KMS-11 (cell line): ENCODE measurements at regions not wholly inside any gene's neighbourhood (a gene's known extent, or its start where the extent isn't known, plus 50 kb on each side); places are given as distances from the start of the nearest gene placed in this dataset.

Experiments
- H2AFZ ChIP-seq: fragments of 200-600 bp; sonication (generic); 2 replicates; pipeline ENCODE4 v1.6.1; 2016; ENCODE audit warnings: antibody characterized with exemption, mixed run types, low read depth
- H3K27ac ChIP-seq: fragments of 200-600 bp; sonication (generic); 2 replicates; pipeline ENCODE4 v1.6.1; 2016; ENCODE audit warnings: mild to moderate bottlenecking, mixed run types
- H3K27me3 ChIP-seq: fragments of 200-600 bp; sonication (generic); 2 replicates; pipeline ENCODE4 v1.6.1; 2017; ENCODE audit warnings: mild to moderate bottlenecking, low read depth, mixed run types, moderate library complexity; ENCODE audit not compliant: insufficient read depth
- H3K36me3 ChIP-seq: fragments of 200-600 bp; sonication (generic); 2 replicates; pipeline ENCODE4 v1.6.1; 2017; ENCODE audit warnings: mild to moderate bottlenecking, mixed run types; ENCODE audit not compliant: insufficient read depth
- H3K4me1 ChIP-seq: fragments of 200-600 bp; sonication (generic); 2 replicates; pipeline ENCODE4 v1.6.1; 2016; ENCODE audit warnings: mild to moderate bottlenecking, low read depth, mixed run types; ENCODE audit not compliant: poor library complexity, severe bottlenecking
- H3K4me2 ChIP-seq: fragments of 200-600 bp; sonication (generic); 2 replicates; pipeline ENCODE4 v1.7.0; 2016; ENCODE audit warnings: mild to moderate bottlenecking, mixed run types
- H3K4me3 ChIP-seq: fragments of 200-600 bp; sonication (generic); IDR thresholded peaks from 2 replicates; pipeline ENCODE4 v1.6.1; 2017; ENCODE audit warnings: low read depth, low read length, mixed read lengths; ENCODE audit not compliant: insufficient read depth
- H3K79me2 ChIP-seq: fragments of 200-600 bp; sonication (generic); 2 replicates; pipeline ENCODE4 v1.6.1; 2016; ENCODE audit warnings: low read depth, mixed run types; ENCODE audit not compliant: insufficient read depth
- H3K9ac ChIP-seq: fragments of 200-600 bp; sonication (generic); 2 replicates; pipeline ENCODE4 v1.6.1; 2016; ENCODE audit warnings: mild to moderate bottlenecking, mixed run types
- H4K20me1 ChIP-seq: fragments of 200-600 bp; sonication (generic); 2 replicates; pipeline ENCODE4 v1.6.1; 2016; ENCODE audit warnings: mild to moderate bottlenecking, mixed run types; ENCODE audit not compliant: insufficient read depth
- TF ChIP-seq, protein P1 (sequence below): fragments of 200-600 bp; sonication (generic); conservative IDR thresholded peaks from 2 replicates; pipeline ENCODE4 v1.6.1; 2017; ENCODE audit warnings: low read depth, mild to moderate bottlenecking, antibody characterized with exemption, low read length, moderate library complexity, mixed read lengths

GRCh38 chr12:3416159-3416558, 74.8 kb upstream of the PRMT8 start:
- no peaks in the 10 kb centered on the region for H3K36me3 ChIP-seq
- H3K27ac ChIP-seq, result no peak overlapping the region
- H3K4me3 ChIP-seq, result no peak overlapping the region
- no peak overlapping the region for H2AFZ ChIP-seq
- no peak overlapping the region for H3K4me2 ChIP-seq
- no peaks in the 10 kb centered on the region for H3K4me1 ChIP-seq
- no peaks in the 10 kb centered on the region for H3K27me3 ChIP-seq
- no peak overlapping the region for H3K9ac ChIP-seq
- H3K79me2 ChIP-seq, result no peaks in the 10 kb centered on the region
- H4K20me1 ChIP-seq, result no peaks in the 10 kb centered on the region
- TF ChIP-seq, protein P1, sequence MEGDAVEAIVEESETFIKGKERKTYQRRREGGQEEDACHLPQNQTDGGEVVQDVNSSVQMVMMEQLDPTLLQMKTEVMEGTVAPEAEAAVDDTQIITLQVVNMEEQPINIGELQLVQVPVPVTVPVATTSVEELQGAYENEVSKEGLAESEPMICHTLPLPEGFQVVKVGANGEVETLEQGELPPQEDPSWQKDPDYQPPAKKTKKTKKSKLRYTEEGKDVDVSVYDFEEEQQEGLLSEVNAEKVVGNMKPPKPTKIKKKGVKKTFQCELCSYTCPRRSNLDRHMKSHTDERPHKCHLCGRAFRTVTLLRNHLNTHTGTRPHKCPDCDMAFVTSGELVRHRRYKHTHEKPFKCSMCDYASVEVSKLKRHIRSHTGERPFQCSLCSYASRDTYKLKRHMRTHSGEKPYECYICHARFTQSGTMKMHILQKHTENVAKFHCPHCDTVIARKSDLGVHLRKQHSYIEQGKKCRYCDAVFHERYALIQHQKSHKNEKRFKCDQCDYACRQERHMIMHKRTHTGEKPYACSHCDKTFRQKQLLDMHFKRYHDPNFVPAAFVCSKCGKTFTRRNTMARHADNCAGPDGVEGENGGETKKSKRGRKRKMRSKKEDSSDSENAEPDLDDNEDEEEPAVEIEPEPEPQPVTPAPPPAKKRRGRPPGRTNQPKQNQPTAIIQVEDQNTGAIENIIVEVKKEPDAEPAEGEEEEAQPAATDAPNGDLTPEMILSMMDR, result no peak

DNA sequence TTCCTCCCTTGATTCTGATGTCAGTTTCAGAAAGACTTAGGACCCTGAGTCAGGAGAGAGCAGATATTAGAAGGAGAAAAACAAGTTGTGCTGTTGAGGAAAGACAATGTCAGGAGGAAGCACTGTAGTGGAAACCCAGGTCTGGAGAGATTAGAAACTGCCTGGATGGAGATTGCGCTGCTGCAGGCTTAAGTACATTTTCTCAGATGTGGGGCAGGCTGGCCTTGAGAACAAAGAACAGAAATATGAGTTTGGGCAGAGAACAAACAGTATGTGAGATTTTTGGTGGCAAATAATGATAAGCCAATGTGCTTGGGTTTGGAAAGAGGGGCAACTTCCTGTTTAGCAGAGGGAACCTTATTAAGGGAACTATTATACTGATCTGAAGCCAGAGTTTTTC, 74.3 kb upstream of the PRMT8 start:
- H4K20me1 ChIP-seq, result no peaks in the 10 kb centered on the region
- H3K36me3 ChIP-seq, result no peaks in the 10 kb centered on the region
- no peak overlapping the region for H3K4me2 ChIP-seq
- no peak overlapping the region for H3K27ac ChIP-seq
- H3K4me3 ChIP-seq, result no peak overlapping the region
- H3K4me1 ChIP-seq, result no peaks in the 10 kb centered on the region
- no peaks in the 10 kb centered on the region for H3K27me3 ChIP-seq
- H2AFZ ChIP-seq, result no peak overlapping the region
- H3K79me2 ChIP-seq, result no peaks in the 10 kb centered on the region
- no peak overlapping the region for H3K9ac ChIP-seq
- TF ChIP-seq, protein P1, result no peak

DNA sequence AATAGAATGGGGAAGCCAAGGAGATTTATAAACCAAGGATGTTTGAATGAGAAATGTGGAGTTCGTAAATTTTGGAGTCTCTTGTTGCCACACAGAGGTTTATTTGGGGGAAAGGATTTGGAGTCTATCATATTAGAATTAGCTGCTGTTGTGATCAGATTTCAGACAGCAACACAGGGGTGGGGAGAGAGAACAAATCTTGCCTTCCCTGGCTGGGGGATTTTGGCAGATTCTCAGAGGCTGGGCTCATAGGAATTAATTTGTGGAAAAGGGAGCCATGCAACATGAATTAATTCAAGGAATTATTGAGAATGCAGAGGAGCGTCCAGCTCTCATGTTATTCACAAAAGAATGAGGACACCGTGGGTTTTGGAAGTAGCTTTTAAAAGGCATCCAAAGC, 73.9 kb upstream of the PRMT8 start:
- Histone ChIP-seq H3K4me1 (no peaks in the 10 kb centered on the region), H3K79me2 (no peaks in the 10 kb centered on the region), H3K9ac (no peak overlapping the region), H2AFZ (no peak overlapping the region), H3K27ac (no peak overlapping the region), H3K4me2 (no peak overlapping the region), H3K36me3 (no peaks in the 10 kb centered on the region), H3K4me3 (no peak overlapping the region), H3K27me3 (no peaks in the 10 kb centered on the region), H4K20me1 (no peaks in the 10 kb centered on the region)
- TF ChIP-seq, protein P1, result no peak

DNA sequence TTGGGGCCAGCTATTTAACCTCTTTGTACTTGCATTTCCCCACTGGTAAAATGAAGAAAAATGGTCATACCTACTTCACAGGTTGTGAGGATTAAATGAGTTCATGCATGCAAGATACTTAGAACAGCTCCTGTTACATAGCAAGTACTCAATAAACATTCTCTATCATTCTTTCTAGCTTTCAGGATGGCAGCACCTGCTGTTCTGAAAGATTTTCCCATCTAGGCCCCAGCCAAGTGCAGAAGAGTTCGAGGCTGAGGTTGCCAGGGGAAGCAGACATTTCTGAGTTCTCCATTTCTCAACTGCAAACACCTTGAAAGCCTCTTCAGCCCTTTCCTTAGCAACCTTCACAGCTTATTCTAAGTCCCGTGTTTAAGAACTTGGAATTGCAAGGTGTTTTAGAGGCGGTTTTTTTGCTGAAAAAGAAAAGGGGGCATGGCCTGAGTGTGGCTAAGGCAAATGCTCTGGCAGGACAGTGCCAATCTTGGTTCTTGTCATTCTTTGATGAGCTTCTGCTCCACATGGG, 73.0 kb upstream of the PRMT8 start:
- H3K9ac ChIP-seq, result no peak overlapping the region
- no peak overlapping the region for H2AFZ ChIP-seq
- no peak overlapping the region for H3K4me2 ChIP-seq
- TF ChIP-seq, protein P1, result no peak
- no peak overlapping the region for H3K4me3 ChIP-seq
- no peak overlapping the region for H3K27ac ChIP-seq
- no peaks in the 10 kb centered on the region for H3K27me3 ChIP-seq
- H3K79me2 ChIP-seq, result no peaks in the 10 kb centered on the region
- no peaks in the 10 kb centered on the region for H4K20me1 ChIP-seq
- no peaks in the 10 kb centered on the region for H3K36me3 ChIP-seq
- no peaks in the 10 kb centered on the region for H3K4me1 ChIP-seq
